Kidney epithelial cell (primary cell): ENCODE measurements at regions not wholly inside any gene's neighbourhood (a gene's known extent, or its start where the extent isn't known, plus 50 kb on each side); places are given as distances from the start of the nearest gene placed in this dataset.

ENCODE experiments used
- DNase-seq: peaks from one replicate; pipeline ENCODE4 v3.0.0-alpha.2; 2010; ENCODE audit warnings: low read depth
- H3K27me3 ChIP-seq: 2 replicates; pipeline ENCODE4 v1.6.0; 2011; ENCODE audit warnings: low read length; ENCODE audit not compliant: control insufficient read depth, insufficient read depth
- H3K36me3 ChIP-seq: 2 replicates; pipeline ENCODE4 v1.5.1; 2011; ENCODE audit warnings: low read length; ENCODE audit not compliant: control insufficient read depth, insufficient read depth
- H3K4me3 ChIP-seq: 2 replicates; pipeline ENCODE4 v1.5.1; 2011; ENCODE audit warnings: low read depth, mild to moderate bottlenecking, control low read depth, low read length
- TF ChIP-seq, protein P1 (sequence below): IDR thresholded peaks from 2 replicates; pipeline ENCODE4 v1.5.1; 2011; ENCODE audit warnings: mild to moderate bottlenecking, moderate library complexity, low read length, control low read depth, inconsistent platforms; ENCODE audit not compliant: insufficient read depth, poor library complexity, severe bottlenecking

GRCh38 chr4:38491854-38492478, 172.0 kb upstream of the KLF3 start:
- no peak for DNase-seq
- no peaks in the 10 kb centered on the region for H3K36me3 ChIP-seq
- H3K27me3 ChIP-seq = no peaks in the 10 kb centered on the region
- TF ChIP-seq, protein P1, sequence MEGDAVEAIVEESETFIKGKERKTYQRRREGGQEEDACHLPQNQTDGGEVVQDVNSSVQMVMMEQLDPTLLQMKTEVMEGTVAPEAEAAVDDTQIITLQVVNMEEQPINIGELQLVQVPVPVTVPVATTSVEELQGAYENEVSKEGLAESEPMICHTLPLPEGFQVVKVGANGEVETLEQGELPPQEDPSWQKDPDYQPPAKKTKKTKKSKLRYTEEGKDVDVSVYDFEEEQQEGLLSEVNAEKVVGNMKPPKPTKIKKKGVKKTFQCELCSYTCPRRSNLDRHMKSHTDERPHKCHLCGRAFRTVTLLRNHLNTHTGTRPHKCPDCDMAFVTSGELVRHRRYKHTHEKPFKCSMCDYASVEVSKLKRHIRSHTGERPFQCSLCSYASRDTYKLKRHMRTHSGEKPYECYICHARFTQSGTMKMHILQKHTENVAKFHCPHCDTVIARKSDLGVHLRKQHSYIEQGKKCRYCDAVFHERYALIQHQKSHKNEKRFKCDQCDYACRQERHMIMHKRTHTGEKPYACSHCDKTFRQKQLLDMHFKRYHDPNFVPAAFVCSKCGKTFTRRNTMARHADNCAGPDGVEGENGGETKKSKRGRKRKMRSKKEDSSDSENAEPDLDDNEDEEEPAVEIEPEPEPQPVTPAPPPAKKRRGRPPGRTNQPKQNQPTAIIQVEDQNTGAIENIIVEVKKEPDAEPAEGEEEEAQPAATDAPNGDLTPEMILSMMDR = no peak
- H3K4me3 ChIP-seq = no peak overlapping the region

GRCh38 chr4:38493066-38493465, 170.9 kb upstream of the KLF3 start:
- no peak for DNase-seq
- TF ChIP-seq, protein P1 = no peak
- Histone ChIP-seq H3K36me3 (no peaks in the 10 kb centered on the region), H3K4me3 (no peak overlapping the region), H3K27me3 (no peaks in the 10 kb centered on the region)

DNA sequence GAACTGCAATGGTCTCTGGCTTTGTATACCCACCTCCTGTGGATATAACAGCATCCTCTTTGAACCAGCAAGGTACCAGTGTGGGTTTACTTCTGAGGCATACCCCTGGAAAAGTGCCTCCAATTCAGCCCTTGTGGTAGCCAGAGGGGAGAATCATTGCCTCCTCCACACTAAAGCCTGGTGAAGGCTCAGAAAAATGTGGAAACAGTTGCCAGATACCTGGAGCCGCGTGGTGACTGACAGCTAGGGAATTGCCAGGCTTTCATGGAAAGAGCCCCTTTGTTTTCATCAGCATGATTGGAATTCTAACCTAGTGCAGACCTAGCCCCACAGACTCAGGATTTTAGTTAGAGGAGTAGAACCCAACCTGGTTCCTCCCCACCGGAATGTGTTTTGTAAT, 168.6 kb upstream of the KLF3 start:
- Histone ChIP-seq H3K27me3 (no peaks in the 10 kb centered on the region), H3K36me3 (no peaks in the 10 kb centered on the region), H3K4me3 (no peak overlapping the region)
- TF ChIP-seq, protein P1 = no peak
- DNase-seq = no peak

- Histone ChIP-seq H3K4me3 (no peak overlapping the region), H3K27me3 (no peaks in the 10 kb centered on the region), H3K36me3 (no peaks in the 10 kb centered on the region)
- no peak for DNase-seq
- TF ChIP-seq, protein P1 = no peak
These were observed 166.9 kb upstream of the KLF3 start for GRCh38 chr4:38497121-38497520.

GRCh38 chr4:38499101-38499500, 164.9 kb upstream of the KLF3 start:
- Histone ChIP-seq H3K27me3 (no peaks in the 10 kb centered on the region), H3K4me3 (no peak overlapping the region), H3K36me3 (no peaks in the 10 kb centered on the region)
- TF ChIP-seq, protein P1 = no peak
- DNase-seq = no peak

GRCh38 chr4:38500433-38500832, 163.6 kb upstream of the KLF3 start:
- TF ChIP-seq, protein P1 = no peak
- no peak for DNase-seq

More at GRCh38 chr4:38500433-38500832, 163.6 kb upstream of the KLF3 start:
- Histone ChIP-seq H3K36me3 (no peaks in the 10 kb centered on the region), H3K27me3 (no peaks in the 10 kb centered on the region), H3K4me3 (no peak overlapping the region)
